Inflammatory macrophage treated with lipopolysaccharide for 1 hour (primary cell): ENCODE measurements at regions not wholly inside any gene's neighbourhood (a gene's known extent, or its start where the extent isn't known, plus 50 kb on each side); places are given as distances from the start of the nearest gene placed in this dataset.
A peak's percentile ranks its signal among the peaks of the same experiment; 100 is the strongest.
"Not testable (repeated sequence)": the region's sequence is repeated elsewhere in the genome, so short reads cannot be mapped to it uniquely, and the experiment has no call there.

Source experiments
- DNase-seq, 2 donors: peaks; one replicate each; pipeline ENCODE4 v3.0.0-alpha.2; 2020 to 2022

DNA sequence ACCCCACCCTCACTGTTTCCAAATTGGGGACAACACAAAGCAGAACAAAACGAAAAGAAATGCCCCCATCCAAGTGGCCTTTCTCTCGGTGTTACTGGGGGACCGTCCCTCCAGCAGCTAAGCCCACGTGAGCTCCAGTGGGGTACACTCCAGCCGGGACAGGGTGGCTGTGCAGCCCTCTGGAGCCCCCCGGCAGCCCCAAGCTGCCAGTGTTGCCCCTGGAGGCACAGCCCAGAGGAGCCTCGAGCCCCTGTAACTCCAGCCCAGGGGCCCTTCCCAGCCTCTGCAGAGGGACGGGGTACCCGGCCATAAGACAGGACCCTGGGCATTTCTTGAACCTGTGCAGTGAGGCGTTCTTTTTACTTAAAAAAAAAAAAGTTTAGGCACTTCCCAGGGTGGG, 124.5 kb upstream of the KCTD7 start:
- DNase-seq, result no peak

GRCh38 chr7:66505009-66505408, 123.7 kb upstream of the KCTD7 start:
- no peak for DNase-seq

DNA sequence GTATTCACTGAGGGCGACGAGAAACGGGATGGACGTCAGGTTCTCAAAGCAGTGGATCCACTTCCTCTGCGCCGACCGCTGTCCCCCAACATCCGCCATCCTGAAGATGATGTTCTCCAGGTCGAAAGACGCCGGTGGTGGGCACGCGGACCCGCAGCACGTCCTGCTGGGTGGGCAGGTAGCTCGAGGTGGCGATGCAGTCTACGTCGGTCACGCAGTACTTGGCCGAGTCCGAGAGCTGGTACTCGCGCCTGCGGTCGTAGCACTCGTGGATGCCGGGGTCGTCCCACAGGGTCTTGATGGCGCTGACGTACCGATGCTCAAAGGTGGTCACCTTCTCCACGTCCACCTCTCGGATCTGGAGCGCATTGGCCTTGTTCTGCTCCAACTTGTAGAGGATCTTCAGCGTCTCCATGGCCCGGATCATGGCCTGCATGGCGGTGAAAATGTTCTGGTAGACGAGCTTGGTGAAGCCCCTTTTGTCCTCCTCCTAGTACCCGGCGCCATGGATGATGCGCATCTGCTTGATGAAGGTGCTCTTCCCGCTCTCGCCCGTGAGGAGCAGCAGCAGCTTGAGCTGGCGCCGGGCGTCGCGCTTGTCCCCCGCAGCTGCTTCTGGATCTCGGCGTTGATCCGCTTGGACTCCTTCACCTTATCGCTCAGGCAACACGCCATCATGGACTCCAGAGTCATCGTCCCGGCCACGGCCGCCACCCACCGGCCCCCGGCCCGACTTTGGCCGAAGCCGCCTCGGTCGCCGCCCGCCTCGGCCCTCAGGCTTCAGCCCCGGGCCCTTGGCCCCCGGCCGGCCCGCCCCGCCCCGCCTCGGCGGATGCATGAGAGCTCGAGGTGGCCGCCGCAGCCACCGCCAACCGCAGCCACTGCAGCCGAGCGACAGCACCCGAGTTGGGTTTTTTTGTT, 122.9 kb upstream of the KCTD7 start:
- no peak for DNase-seq

GRCh38 chr7:66506703-66507102, 122.0 kb upstream of the KCTD7 start:
- peak in 1 of 2 donors; percentile 9 for DNase-seq

- no peak for DNase-seq
Measured at GRCh38 chr7:66507764-66508296, 120.9 kb upstream of the KCTD7 start.

DNA sequence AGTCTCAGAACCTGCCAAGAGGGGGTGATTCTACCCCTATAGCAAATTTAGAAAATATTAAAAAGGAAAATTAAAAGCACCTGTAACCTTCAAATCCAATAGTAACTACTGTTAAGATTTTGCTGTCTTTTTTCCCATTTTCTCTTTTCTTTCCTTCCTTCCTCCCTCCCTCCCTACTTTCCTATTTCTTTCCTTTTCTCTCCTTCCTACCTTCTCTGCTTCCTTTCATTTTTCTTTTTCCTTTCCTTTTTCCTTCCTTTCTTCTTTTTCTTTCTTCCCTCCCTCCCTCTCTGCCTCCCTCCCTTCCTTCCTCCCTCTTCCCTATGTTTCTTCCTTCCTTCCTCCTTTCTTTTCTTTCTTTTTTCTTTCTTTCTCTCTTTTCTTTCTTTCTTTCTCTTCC, 120.2 kb upstream of the KCTD7 start:
- DNase-seq, result no peak

DNA sequence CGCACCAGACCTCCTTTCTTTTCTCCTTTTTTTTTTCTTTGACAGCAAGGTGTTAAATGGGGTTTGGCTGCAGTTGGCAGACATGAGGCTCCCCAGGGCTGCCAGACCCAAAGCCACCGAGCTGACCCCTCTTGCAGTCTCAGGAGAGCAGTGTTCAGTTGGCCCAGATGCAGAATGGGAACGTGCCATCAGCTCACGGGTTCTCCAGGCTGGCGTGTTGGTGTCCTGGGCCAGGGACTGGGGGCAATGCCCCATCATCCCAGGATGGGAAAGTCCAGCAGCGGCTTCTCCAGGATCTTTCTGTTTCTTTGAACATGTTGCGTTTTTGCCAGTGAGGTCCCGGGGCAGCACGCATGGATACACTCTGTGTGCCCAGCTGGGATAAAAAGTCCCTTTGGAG, 114.6 kb upstream of the KCTD7 start:
- no peak for DNase-seq

DNA sequence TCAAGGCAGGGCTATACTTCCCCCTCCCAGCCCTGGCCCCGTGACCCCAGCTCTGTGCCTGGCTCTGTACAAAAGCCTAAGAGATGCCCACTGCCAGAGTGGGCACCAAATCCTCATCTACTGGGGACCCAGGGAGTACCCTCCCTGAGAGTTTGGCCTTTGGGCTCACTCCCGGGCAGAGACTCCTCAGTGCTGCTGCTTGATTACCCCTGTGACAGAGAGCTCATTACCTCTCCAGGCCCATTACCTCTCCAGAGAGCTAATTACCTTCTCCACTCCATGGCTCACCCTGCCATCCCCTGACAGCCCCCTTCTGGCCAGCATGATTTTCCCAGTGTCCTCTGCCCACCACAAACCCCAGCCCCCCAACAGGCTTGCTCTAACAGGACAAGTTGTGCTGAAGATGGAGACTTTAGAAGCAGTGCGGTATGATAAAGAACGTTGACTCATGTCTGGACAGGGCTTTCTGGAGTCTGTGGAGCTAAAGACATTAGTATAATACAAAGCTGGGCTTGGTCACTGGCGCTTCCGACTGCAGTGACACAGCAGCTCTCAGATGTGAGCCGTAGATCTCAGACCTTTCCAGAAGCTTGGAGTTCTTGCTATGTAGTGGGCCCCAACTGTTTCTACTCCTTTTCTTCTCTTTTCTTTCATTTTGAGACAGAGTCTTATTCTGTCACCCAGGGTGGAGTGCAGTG, 111.3 kb upstream of the KCTD7 start:
- DNase-seq, result no peak

GRCh38 chr7:66518151-66518691, 110.5 kb upstream of the KCTD7 start:
- DNase-seq, result no peak

DNA sequence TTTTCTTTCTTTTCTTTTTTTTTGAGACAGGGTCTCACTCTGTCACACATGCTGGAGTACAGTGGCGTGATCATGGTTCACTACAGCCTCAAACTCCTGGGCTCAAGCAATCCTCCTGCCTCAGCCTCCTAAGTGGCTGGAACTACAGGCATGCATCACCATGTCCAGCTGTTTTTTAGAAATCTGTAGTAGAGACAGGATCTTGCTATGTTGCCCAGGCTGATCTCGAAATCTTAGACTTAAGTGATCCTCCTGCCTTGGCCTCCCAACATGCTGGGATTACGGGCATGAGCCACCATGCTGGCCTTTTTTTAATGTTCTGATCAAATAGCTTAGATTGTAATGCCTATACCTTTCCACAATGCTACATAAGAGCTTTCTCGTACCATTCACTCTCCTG, 107.0 kb upstream of the KCTD7 start:
- no peak for DNase-seq

DNA sequence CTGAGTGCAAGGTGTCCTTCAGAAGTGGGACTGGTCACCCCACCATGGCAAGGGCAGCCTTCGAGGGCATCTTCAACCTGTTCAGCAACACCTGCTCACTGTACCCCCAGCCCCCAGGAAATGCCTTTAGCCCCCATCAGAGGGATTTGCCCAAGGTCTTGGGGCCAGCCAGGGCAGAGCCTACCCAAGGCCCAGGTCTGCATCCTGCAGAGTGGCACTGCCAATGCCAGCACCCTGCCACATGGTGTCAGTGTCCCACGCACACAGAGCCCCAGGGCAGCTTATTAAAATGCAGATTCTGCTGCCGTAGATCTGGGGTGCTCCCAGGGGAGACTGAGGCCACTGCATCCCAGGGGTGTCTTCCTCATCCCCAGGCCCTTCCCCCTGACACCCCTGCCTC, 106.2 kb upstream of the KCTD7 start:
- DNase-seq, result no peak

DNA sequence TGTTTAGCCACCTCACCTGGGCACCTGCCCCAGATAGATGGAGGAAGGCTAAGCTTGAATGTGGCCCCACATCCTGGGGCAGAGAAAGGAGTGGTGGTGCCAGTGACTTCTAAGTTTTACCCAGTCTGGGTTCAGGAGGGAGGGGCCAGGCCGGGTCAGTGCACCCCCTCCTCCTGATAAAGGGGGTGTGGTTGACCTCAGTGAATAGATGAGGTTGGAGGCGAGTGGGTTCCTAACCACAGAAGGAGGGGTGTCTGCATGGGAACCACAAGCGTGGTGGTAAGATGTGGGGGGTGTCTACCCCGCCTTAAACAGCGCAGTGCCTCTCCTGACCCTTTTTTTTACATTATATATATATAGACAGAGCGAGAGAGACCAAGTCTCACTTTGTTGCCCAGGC, 105.3 kb upstream of the KCTD7 start:
- DNase-seq, result no peak

DNA sequence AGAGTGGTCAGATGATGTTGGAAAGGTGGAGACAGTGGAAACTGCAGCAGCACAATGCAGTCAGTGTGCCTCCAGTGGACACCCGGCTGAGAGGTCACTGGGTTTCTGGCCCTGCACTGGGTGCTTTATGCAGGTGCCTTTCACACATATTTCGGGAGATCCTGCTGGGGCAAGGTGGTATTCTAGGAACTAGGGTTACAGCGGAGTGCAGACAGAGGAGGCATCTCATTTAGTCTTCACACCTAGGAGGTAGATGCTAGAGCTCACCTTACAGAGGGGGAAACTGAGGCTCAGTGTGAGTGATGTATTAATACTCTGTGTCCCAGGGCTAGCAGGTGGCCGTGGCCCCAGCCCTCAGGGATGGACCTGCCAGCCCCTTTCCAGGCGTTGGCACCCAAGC, 103.9 kb upstream of the KCTD7 start:
- no peak for DNase-seq

DNA sequence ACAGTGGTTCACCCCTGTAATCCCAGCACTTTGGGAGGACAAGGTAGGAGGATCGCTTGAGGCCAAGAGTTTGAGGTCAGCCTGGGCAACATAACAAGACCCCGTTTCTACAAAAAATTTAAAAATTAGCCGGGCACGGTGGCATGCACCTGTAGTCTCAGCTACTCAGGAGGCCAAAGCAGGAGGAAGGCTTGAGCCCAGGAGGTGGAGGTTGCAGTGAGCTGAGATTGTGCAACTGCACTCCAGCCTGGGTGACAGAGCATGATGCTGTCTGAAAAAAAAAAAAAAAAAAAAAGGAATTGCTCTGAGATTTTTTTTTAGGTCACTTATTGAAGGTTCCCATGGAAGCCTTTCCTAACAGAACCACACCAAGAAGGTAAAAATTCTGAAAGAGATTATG, 101.9 kb upstream of the KCTD7 start:
- not testable (repeated sequence) for DNase-seq

DNA sequence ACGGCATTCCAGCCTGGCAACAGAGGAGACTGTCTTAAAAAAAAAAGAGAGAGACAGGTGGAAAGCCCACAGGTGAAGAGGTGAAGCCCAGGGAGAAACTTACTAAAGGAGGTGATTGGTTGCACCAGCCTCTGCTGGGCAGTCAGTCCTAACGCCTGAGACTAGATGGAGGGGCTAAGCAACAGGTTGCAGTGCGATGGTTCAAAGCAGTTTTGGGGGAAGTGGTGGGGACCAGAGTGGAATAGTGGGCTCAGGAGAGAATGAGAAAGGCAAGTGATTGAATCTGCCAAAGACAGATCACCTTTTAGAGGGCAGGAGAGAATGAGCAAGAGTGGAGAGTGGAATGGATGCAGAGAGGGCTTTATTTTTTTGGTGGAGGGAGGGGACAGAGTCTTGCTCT, 100.0 kb upstream of the KCTD7 start:
- no peak for DNase-seq

DNA sequence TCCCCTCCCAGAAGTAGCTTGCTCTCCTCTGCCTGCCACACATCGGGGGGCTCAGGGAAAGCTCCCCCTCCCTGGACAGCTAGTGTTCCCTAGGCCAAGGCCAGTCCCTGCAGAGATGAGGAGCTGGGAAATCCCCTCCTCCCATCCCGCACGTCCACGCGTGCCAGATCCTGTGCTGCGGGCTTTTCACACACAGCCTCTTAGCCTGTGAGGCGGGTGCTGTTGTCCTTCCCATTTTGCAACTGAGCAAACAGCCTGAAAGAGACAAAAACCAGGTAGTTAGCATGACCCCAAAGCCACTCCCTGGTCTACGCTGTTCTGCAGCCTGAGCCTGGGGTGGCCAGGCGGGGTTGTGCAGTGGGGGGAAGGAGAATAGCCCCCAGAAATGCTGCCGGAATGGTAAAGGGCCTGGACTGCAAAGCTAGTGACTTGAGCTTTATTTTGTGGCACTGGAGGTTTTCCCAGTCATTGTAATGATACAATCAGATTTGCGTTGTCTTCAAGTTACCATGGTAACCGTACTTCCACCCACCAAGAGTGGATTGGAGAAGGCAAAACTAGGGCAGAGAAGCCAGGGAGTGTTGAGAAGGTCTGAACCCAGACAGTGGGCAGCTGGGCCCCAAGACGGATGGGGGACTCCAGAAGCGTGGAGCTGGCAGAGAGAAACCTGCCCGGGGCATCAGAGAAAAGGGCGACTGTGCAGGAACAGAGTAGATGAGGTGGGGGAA, 98.6 kb upstream of the KCTD7 start:
- no peak for DNase-seq

- no peak for DNase-seq
Measured at GRCh38 chr7:66535414-66536329, 93.0 kb upstream of the KCTD7 start.

DNA sequence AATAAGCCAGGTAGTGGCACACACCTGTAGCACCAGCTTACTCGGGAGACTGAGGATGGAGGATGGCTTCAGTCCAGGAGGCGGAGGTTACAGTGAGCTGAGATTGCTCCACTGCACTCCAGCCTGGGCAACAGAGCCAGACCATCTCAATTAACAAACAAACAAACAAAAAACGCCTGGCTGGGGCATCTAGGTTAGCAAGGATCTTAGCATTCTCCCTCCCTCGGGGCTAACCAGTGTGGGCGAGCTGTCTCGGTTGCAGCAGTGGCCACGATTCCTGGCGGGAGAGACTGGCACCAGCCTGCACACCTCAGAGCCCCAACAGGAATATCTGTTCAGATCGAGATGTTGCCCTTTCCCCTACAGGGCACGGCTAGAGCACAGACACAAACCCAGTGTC, 91.3 kb upstream of the KCTD7 start:
- DNase-seq, result no peak

- no peak for DNase-seq
Measured at GRCh38 chr7:66537876-66538275, 90.8 kb upstream of the KCTD7 start.

GRCh38 chr7:66539264-66539623, 89.4 kb upstream of the KCTD7 start:
- DNase-seq, result no peak

DNA sequence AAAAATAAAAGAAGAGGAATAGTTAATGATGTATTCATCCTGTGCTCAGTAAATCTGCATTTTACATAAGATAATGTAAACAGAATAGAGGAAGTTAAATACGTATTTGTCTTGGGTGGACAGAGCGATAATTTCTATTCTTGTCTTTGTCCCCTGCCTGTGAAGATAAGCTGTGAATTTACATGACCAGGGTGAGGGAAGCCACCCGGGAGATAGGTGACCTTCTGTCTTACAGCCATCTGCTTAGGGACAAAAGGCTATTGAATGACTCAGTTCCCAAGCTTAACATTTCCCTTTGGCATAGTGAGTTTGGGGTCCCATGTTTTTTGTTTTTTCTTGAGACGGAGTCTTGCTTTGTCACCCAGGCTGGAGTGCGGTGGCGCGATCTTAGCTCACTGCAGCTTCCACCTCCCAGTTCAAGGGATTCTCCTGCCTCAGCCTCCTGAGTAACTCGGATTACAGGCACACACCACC, 88.7 kb upstream of the KCTD7 start:
- no peak for DNase-seq

DNA sequence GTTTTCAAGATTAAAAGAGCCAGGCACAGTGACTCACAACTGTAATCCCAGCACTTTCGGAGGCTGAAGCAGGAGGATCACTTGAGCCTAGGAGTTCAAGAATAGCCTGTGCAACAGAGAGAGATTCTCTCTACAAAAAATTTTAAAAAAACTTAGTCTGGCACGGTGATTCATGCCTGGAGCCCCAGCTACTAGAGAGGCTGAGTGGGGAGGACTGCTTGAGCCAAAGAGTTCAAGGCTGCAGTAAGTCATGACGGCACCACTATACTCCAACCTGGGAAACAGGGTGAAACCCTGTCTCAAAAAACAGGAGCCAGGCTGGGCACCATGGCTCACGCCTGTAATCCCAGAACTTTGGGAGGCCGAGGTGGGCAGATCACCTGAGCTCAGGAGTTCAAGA, 86.6 kb upstream of the KCTD7 start:
- no peak for DNase-seq
